ENCODE measurements at regions not wholly inside any gene's neighbourhood (a gene's known extent, or its start where the extent isn't known, plus 50 kb on each side); places are given as distances from the start of the nearest gene placed in this dataset.
"Not testable (repeated sequence)": the region's sequence is repeated elsewhere in the genome, so short reads cannot be mapped to it uniquely, and the experiment has no call there.

GRCh38 chr7:109879287-109879828 lies 1211.6 kb upstream of the LRRN3 start:
- no peak for TF ChIP-seq CTCF (IDR thresholded peaks at IDR 0.05)
- H3K4me3 ChIP-seq = no peak overlapping the region
- intact Hi-C loops (cut with DNase I) = no loop called here
- no peak for DNase-seq (ENCODE audit: low spot score in 2 of 2)
- no peak overlapping the region for H3K27ac ChIP-seq
- no peaks in the 10 kb centered on the region for H3K9me3 ChIP-seq
- no peaks in the 10 kb centered on the region for H3K36me3 ChIP-seq
- H3K4me1 ChIP-seq = no peaks in the 10 kb centered on the region
- H3K27me3 ChIP-seq = no peaks in the 10 kb centered on the region

GRCh38 chr7:109890622-109891021 lies 1200.3 kb upstream of the LRRN3 start:
- Histone ChIP-seq H3K36me3 (no peaks in the 10 kb centered on the region), H3K4me1 (no peaks in the 10 kb centered on the region), H3K27ac (no peak overlapping the region), H3K27me3 (no peaks in the 10 kb centered on the region), H3K9me3 (no peaks in the 10 kb centered on the region), H3K4me3 (no peak overlapping the region)
- no peak for TF ChIP-seq CTCF (IDR thresholded peaks at IDR 0.05)
- intact Hi-C loops (cut with DNase I) = no loop called here
- DNase-seq (ENCODE audit: low spot score in 2 of 2) = no peak

- peak overlapping the region; percentile 23 to 30 for H3K4me3 ChIP-seq
- H3K27me3 ChIP-seq = no peaks in the 10 kb centered on the region
- DNase-seq (ENCODE audit: low spot score in 2 of 2) = no peak
- intact Hi-C loops (cut with DNase I) = no loop called here
- H3K4me1 ChIP-seq = no peaks in the 10 kb centered on the region
- H3K9me3 ChIP-seq = no peaks in the 10 kb centered on the region
- no peak overlapping the region for H3K27ac ChIP-seq
- no peaks in the 10 kb centered on the region for H3K36me3 ChIP-seq
- TF ChIP-seq CTCF (IDR thresholded peaks at IDR 0.05) = no peak
Measured at GRCh38 chr7:109893231-109893630, 1197.7 kb upstream of the LRRN3 start.

- Histone ChIP-seq H3K27me3 (no peaks in the 10 kb centered on the region), H3K36me3 (no peaks in the 10 kb centered on the region), H3K9me3 (no peaks in the 10 kb centered on the region), H3K4me1 (no peaks in the 10 kb centered on the region), H3K27ac (no peak overlapping the region), H3K4me3 (no peak overlapping the region)
- no peak for DNase-seq (ENCODE audit: low spot score in 2 of 2)
- TF ChIP-seq CTCF (IDR thresholded peaks at IDR 0.05) = no peak
- intact Hi-C loops (cut with DNase I) = no loop called here
Measured at GRCh38 chr7:109895536-109895935, 1195.4 kb upstream of the LRRN3 start.

GRCh38 chr7:109901926-109902325 lies 1189.0 kb upstream of the LRRN3 start:
- intact Hi-C loops (cut with DNase I) = no loop called here
- H3K4me3 ChIP-seq = no peak overlapping the region
- no peak for DNase-seq (ENCODE audit: low spot score in 2 of 2)
- H3K9me3 ChIP-seq = no peaks in the 10 kb centered on the region
- H3K27ac ChIP-seq = no peak overlapping the region
- H3K27me3 ChIP-seq = no peaks in the 10 kb centered on the region
- no peaks in the 10 kb centered on the region for H3K36me3 ChIP-seq
- no peak for TF ChIP-seq CTCF (IDR thresholded peaks at IDR 0.05)
- H3K4me1 ChIP-seq = no peaks in the 10 kb centered on the region

GRCh38 chr7:109905368-109906065 lies 1185.4 kb upstream of the LRRN3 start:
- intact Hi-C loops (cut with DNase I); H3K4me1 ChIP-seq; H3K4me3 ChIP-seq; DNase-seq (ENCODE audit: low spot score in 2 of 2); H3K9me3 ChIP-seq; H3K27ac ChIP-seq; H3K36me3 ChIP-seq; H3K27me3 ChIP-seq: not testable (repeated sequence)

All from ascending aorta (tissue), 2 donors.